Left forelimb (tissue), 1 donor: ENCODE measurements at regions not wholly inside any gene's neighbourhood (a gene's known extent, or its start where the extent isn't known, plus 50 kb on each side); places are given as distances from the start of the nearest gene placed in this dataset.
"Not testable (repeated sequence)": the region's sequence is repeated elsewhere in the genome, so short reads cannot be mapped to it uniquely, and the experiment has no call there.

Experiments
- DNase-seq: peaks from one replicate; pipeline ENCODE4 v3.0.0-alpha.2; 2018; ENCODE audit warnings: low spot score

- DNase-seq, result no peak
Measured at GRCh38 chr6:10128721-10129120, 286.2 kb downstream of the TFAP2A start.

- DNase-seq, result no peak
Measured at GRCh38 chr6:10122164-10122563, 292.7 kb downstream of the TFAP2A start.

- DNase-seq, result no peak
Measured at GRCh38 chr6:10112871-10113549, 301.9 kb downstream of the TFAP2A start.

GRCh38 chr6:10111975-10112374 lies 302.9 kb downstream of the TFAP2A start:
- no peak for DNase-seq

- DNase-seq, result no peak
Measured at GRCh38 chr6:10101551-10102252, 313.2 kb downstream of the TFAP2A start.

- DNase-seq, result no peak
Measured at GRCh38 chr6:10099529-10100140, 315.2 kb downstream of the TFAP2A start.

- DNase-seq, result no peak
Measured at GRCh38 chr6:10098756-10099528, 315.9 kb downstream of the TFAP2A start.

- no peak for DNase-seq
Measured at GRCh38 chr6:10093282-10093681, 321.6 kb downstream of the TFAP2A start.

GRCh38 chr6:10084111-10084986 lies 330.5 kb downstream of the TFAP2A start:
- no peak for DNase-seq

GRCh38 chr6:10082385-10082784 lies 332.5 kb downstream of the TFAP2A start:
- DNase-seq, result no peak

- no peak for DNase-seq
Measured at GRCh38 chr6:10081957-10082356, 332.9 kb downstream of the TFAP2A start.

GRCh38 chr6:10081075-10081474 lies 333.8 kb downstream of the TFAP2A start:
- DNase-seq, result no peak

- DNase-seq, result no peak
Measured at GRCh38 chr6:10080561-10080960, 334.3 kb downstream of the TFAP2A start.

GRCh38 chr6:10078581-10078980 lies 336.3 kb downstream of the TFAP2A start:
- DNase-seq, result no peak

- not testable (repeated sequence) for DNase-seq
Measured at GRCh38 chr6:10074726-10075125, 340.1 kb downstream of the TFAP2A start.

GRCh38 chr6:10073341-10073740 lies 341.5 kb downstream of the TFAP2A start:
- DNase-seq, result no peak

- no peak for DNase-seq
Measured at GRCh38 chr6:10071631-10072220, 343.1 kb downstream of the TFAP2A start.

- no peak for DNase-seq
Measured at GRCh38 chr6:10060004-10060403, 354.9 kb downstream of the TFAP2A start.

- no peak for DNase-seq
Measured at GRCh38 chr6:10054672-10055071, 360.2 kb downstream of the TFAP2A start.

GRCh38 chr6:10051283-10051682 lies 363.6 kb downstream of the TFAP2A start:
- no peak for DNase-seq
